Panc1 (cell line): ENCODE measurements at regions not wholly inside any gene's neighbourhood (a gene's known extent, or its start where the extent isn't known, plus 50 kb on each side); places are given as distances from the start of the nearest gene placed in this dataset.

Experiments
- CTCF ChIP-seq: fragments of 450-650 bp; IDR thresholded peaks from 2 replicates; pipeline ENCODE4 v1.5.1; 2017; ENCODE audit warnings: mild to moderate bottlenecking
- POLR2AphosphoS5 ChIP-seq: IDR thresholded peaks from 2 replicates; pipeline ENCODE4 v1.6.1; 2012; ENCODE audit warnings: mild to moderate bottlenecking, low read depth, low read length, moderate library complexity
- REST ChIP-seq, 2 experiments: IDR thresholded peaks; 2 replicates each; pipeline ENCODE4 v1.6.1; 2011 to 2012; ENCODE audit warnings: low read depth in 2 of 2, control low read depth in 1 of 2, low read length in 1 of 2, mild to moderate bottlenecking in 1 of 2, moderate library complexity in 1 of 2; ENCODE audit not compliant: insufficient read depth in 1 of 2
- SIN3A ChIP-seq: IDR thresholded peaks from 2 replicates; pipeline ENCODE4 v1.6.1; 2012; ENCODE audit warnings: low read depth, mild to moderate bottlenecking, low read length, moderate library complexity, borderline replicate concordance; ENCODE audit not compliant: insufficient read depth
- TCF7L2 ChIP-seq: IDR thresholded peaks from 2 replicates; pipeline ENCODE4 v1.6.1; 2011; ENCODE audit warnings: mild to moderate bottlenecking, low read depth, low read length, inconsistent platforms

- no peak for TF ChIP-seq POLR2AphosphoS5
- no peak for TF ChIP-seq CTCF
- no peak for TF ChIP-seq SIN3A
- no peak for TF ChIP-seq REST (IDR thresholded peaks at IDR 0.05; ENCODE audit: insufficient read depth in 1 of 2, low read depth in 2 of 2, low read length in 1 of 2)
- TF ChIP-seq TCF7L2, result no peak
Measured at GRCh38 chr5:60529001-60529400, 171.0 kb downstream of the DEPDC1B start.
